K562 (cell line): ENCODE measurements at regions not wholly inside any gene's neighbourhood (a gene's known extent, or its start where the extent isn't known, plus 50 kb on each side); places are given as distances from the start of the nearest gene placed in this dataset.

Source experiments
- BRF1 ChIP-seq: IDR thresholded peaks from 3 replicates; pipeline ENCODE4 v1.6.1; 2011; ENCODE audit warnings: borderline replicate concordance, mild to moderate bottlenecking; ENCODE audit not compliant: insufficient read length; ENCODE audit errors: extremely low read depth
- CTCF ChIP-seq, 3 experiments: IDR thresholded peaks in 2 of 3; conservative IDR thresholded peaks in 1 of 3; 2 replicates each; pipeline ENCODE4 v1.5.1; 2011 to 2012; ENCODE audit warnings: low read length in 3 of 3, mild to moderate bottlenecking in 3 of 3, control low read depth in 2 of 3, improper control_type of control experiment in 1 of 3, inconsistent platforms in 1 of 3, low read depth in 1 of 3, mixed read lengths in 1 of 3, moderate library complexity in 1 of 3; ENCODE audit not compliant: insufficient read depth in 2 of 3
- E2F6 ChIP-seq, 2 experiments: IDR thresholded peaks; 2 replicates each; pipeline ENCODE4 v1.6.1; 2011; ENCODE audit warnings: borderline replicate concordance in 1 of 2, control low read depth in 1 of 2, low read depth in 1 of 2, low read length in 1 of 2, mild to moderate bottlenecking in 1 of 2, mixed read lengths in 1 of 2, moderate library complexity in 1 of 2; ENCODE audit not compliant: insufficient read depth in 1 of 2, insufficient read length in 1 of 2, poor library complexity in 1 of 2, severe bottlenecking in 1 of 2; ENCODE audit errors: extremely low read depth in 1 of 2
- EZH2 ChIP-seq: IDR thresholded peaks from 2 replicates; pipeline ENCODE4 v1.6.1; 2012; ENCODE audit warnings: low read depth, mild to moderate bottlenecking, inconsistent platforms, low read length, borderline replicate concordance
- FOXK1 ChIP-seq: sonication (generic); formaldehyde crosslinking; IDR thresholded peaks from 2 replicates; pipeline ENCODE4 v1.8.0; 2022; ENCODE audit warnings: missing genetic modification reagents, mild to moderate bottlenecking, borderline replicate concordance
- KHSRP ChIP-seq: fragments of 450-650 bp; IDR thresholded peaks from 2 replicates; pipeline ENCODE4 v1.6.1; 2017
- KLF16 ChIP-seq: IDR thresholded peaks from 2 replicates; pipeline ENCODE4 v1.6.1; 2016; ENCODE audit warnings: antibody characterized with exemption
- NFE2L1 ChIP-seq: fragments of 450-650 bp; IDR thresholded peaks from 2 replicates; pipeline ENCODE4 v1.6.1; 2016; ENCODE audit warnings: missing genetic modification characterization, low read depth, mild to moderate bottlenecking, missing compliant biosample characterization, moderate library complexity, borderline replicate concordance
- POLR2A ChIP-seq: fragments of 450-650 bp; conservative IDR thresholded peaks from 2 replicates; pipeline ENCODE4 v1.6.1; 2016
- POLR2B ChIP-seq: fragments of 450-650 bp; IDR thresholded peaks from 2 replicates; pipeline ENCODE4 v1.6.1; 2018; ENCODE audit warnings: low read depth; ENCODE audit not compliant: partially characterized antibody
- SMARCA4 ChIP-seq: fragments of 450-650 bp; IDR thresholded peaks from 2 replicates; pipeline ENCODE4 v1.6.1; 2016
- SMARCE1 ChIP-seq: fragments of 450-650 bp; IDR thresholded peaks from 2 replicates; pipeline ENCODE4 v1.7.1; 2016; ENCODE audit warnings: mild to moderate bottlenecking

- no peak for TF ChIP-seq CTCF (IDR thresholded peaks at IDR 0.05 in 2 of 3, conservative IDR thresholded peaks at IDR 0.05 in 1 of 3; ENCODE audit: insufficient read depth in 2 of 3, low read depth in 1 of 3, low read length in 3 of 3)
- TF ChIP-seq KHSRP, result no peak
- no peak for TF ChIP-seq POLR2B
- no peak for TF ChIP-seq POLR2A
- TF ChIP-seq EZH2, result no peak
- TF ChIP-seq KLF16, result no peak
- no peak for TF ChIP-seq FOXK1 (CRISPR knock-in tag)
- no peak for TF ChIP-seq SMARCE1
- no peak for TF ChIP-seq BRF1
- no peak for TF ChIP-seq SMARCA4
- TF ChIP-seq NFE2L1 (tag), result no peak
- no peak for TF ChIP-seq E2F6 (IDR thresholded peaks at IDR 0.05; ENCODE audit: borderline replicate concordance in 1 of 2, extremely low read depth in 1 of 2, insufficient read depth in 1 of 2, insufficient read length in 1 of 2, low read depth in 1 of 2, low read length in 1 of 2, poor library complexity in 1 of 2, severe bottlenecking in 1 of 2)
These were observed 1505.8 kb upstream of the SPRY2 start for GRCh38 chr13:81846771-81847170.
